ENCODE measurements at regions not wholly inside any gene's neighbourhood (a gene's known extent, or its start where the extent isn't known, plus 50 kb on each side); places are given as distances from the start of the nearest gene placed in this dataset.

- TF ChIP-seq POLR2A (IDR thresholded peaks at IDR 0.05; ENCODE audit: low read depth, low read length), result no peak
- FAIRE-seq (no peak), DNase-seq (ENCODE audit: insufficient read length, low spot score) (no peak)
Measured at GRCh38 chr3:74693696-74694393, 79.4 kb upstream of the CNTN3 start.

GRCh38 chr3:74693251-74693650, 78.8 kb upstream of the CNTN3 start:
- DNase-seq (ENCODE audit: insufficient read length, low spot score) (no peak), FAIRE-seq (no peak)
- TF ChIP-seq POLR2A (IDR thresholded peaks at IDR 0.05; ENCODE audit: low read depth, low read length), result no peak

- DNase-seq (ENCODE audit: insufficient read length, low spot score) (no peak), FAIRE-seq (no peak)
- no peak for TF ChIP-seq POLR2A (IDR thresholded peaks at IDR 0.05; ENCODE audit: low read depth, low read length)
Measured at GRCh38 chr3:74691946-74692345, 77.5 kb upstream of the CNTN3 start.

GRCh38 chr3:74673326-74673725, 58.9 kb upstream of the CNTN3 start:
- FAIRE-seq, result no peak
- no peak for DNase-seq (ENCODE audit: insufficient read length, low spot score)
- TF ChIP-seq POLR2A (IDR thresholded peaks at IDR 0.05; ENCODE audit: low read depth, low read length), result no peak

GRCh38 chr3:74664606-74665005, 50.1 kb upstream of the CNTN3 start:
- FAIRE-seq, result no peak
- DNase-seq (ENCODE audit: insufficient read length, low spot score), result no peak

More at GRCh38 chr3:74664606-74665005, 50.1 kb upstream of the CNTN3 start:
- no peak for TF ChIP-seq POLR2A (IDR thresholded peaks at IDR 0.05; ENCODE audit: low read depth, low read length)
